Muscle of back (tissue), 3 donors: ENCODE measurements at regions not wholly inside any gene's neighbourhood (a gene's known extent, or its start where the extent isn't known, plus 50 kb on each side); places are given as distances from the start of the nearest gene placed in this dataset.

ENCODE experiments used
- DNase-seq, 3 donors: peaks; one replicate each; pipeline versions ENCODE4 v3.0.0 to v3.0.0-alpha.2; 2013

- peak in 1 of 3 donors; percentile 51 for DNase-seq
These were observed 983.1 kb downstream of the STIM2 start for GRCh38 chr4:27843776-27844175.

DNA sequence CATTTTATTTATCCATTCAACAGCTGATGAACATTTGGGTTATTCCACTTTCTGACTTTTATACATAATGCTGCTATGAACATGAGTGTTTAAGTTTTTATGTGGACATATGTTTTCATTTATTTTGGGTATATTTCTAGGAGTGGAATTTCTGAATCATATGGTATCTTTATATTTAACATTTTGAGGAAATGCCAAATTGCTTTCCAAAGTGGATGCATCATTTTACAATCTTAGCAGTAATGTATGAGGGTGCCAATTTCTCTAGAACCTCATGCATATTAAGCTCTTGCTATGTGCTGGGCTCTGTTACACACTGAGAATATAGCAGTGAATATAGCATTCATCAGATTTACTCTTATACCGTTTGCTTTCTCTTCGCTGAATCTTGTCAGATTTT is 983.7 kb downstream of the STIM2 start:
- peak; percentile 29 to 77 (median 75) for DNase-seq

- peak in 1 of 3 donors; percentile 15 for DNase-seq
These were observed 986.3 kb downstream of the STIM2 start for GRCh38 chr4:27846951-27847350.

DNA sequence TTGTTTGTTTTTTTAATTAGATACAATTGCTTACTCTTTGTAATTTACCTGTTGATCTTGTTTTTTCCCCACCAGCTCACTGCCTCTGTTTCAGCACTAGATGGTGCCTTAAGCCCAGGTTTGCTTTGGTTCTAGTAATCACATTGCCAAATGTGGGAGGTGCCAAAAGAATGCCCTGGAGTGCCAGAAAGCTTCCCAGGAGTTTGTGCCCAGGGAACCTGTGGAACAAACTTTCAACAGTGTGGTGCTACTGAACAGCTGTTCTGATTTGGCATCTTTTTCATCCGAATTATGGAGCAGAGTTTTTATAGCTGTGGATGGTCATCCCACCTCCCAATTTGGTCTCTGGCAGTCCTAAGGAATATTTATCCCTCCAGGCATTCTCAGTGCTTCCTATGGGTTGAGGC is 1000.7 kb downstream of the STIM2 start:
- peak in 1 of 3 donors; percentile 10 for DNase-seq

GRCh38 chr4:27861802-27862201 is 1001.2 kb downstream of the STIM2 start:
- peak in 1 of 3 donors; percentile 28 for DNase-seq

GRCh38 chr4:27873596-27873995 is 1013.0 kb downstream of the STIM2 start:
- DNase-seq: no peak

- DNase-seq: no peak
These were observed 1021.1 kb downstream of the STIM2 start for GRCh38 chr4:27881705-27882104.

GRCh38 chr4:27886120-27886519 is 1025.5 kb downstream of the STIM2 start:
- no peak for DNase-seq

DNA sequence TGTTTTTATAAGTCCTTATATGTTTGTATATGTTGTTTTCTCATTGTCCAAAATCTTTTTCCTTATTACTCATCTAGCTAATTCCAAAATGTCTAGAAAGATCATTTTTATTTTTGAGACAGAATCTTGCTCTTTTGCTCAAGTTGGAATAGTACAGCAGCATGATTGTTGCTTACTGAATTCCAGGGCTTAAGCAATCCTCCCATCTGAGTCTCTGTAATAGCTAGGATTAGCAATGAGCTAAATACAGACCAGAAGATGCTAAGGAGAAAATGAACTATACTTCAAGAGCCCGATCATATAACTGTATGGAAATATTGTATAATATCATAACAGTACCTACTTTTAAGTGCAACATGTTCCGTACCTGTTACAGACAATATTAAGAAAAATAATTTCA is 1027.0 kb downstream of the STIM2 start:
- DNase-seq: no peak

DNA sequence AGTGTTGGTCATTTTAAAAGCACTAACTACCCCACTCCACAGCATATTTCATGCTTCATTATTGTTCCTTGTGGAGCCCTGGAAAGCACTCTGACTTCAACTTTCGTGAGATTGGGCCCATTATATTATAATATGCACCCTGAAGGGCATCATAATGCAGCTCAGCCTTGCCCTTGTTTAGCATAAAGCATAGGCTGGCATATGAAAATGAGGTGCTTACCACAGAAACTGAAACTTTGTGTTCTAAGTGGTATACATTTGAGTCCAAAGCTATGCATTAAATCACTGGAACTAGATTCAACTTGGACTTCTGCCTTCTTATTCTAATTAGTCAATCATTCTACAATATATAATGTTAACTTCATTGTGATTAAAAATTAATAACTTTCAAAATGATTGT is 1027.9 kb downstream of the STIM2 start:
- DNase-seq: no peak

DNA sequence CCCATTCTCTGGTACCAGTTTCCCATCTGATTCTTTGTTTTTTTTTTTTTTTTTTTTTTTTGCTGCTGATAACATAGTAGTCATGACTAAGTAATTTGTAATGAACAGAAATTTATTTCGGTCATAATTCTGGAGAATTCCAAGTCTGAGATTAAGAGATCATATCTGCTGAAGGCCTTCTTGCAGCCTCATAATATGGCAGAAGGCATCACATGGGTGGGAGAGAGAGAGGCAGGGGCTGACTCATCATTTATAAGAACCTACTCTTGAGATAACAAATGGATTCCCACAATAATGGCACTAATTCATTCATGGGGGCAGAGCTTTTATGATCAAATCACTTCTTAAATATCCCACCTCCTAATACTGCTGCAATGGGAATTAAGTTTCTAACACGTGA is 1034.3 kb downstream of the STIM2 start:
- DNase-seq: no peak

- DNase-seq: no peak
These were observed 1047.7 kb downstream of the STIM2 start for GRCh38 chr4:27908356-27908755.

- no peak for DNase-seq
These were observed 1049.6 kb downstream of the STIM2 start for GRCh38 chr4:27910227-27910626.

DNA sequence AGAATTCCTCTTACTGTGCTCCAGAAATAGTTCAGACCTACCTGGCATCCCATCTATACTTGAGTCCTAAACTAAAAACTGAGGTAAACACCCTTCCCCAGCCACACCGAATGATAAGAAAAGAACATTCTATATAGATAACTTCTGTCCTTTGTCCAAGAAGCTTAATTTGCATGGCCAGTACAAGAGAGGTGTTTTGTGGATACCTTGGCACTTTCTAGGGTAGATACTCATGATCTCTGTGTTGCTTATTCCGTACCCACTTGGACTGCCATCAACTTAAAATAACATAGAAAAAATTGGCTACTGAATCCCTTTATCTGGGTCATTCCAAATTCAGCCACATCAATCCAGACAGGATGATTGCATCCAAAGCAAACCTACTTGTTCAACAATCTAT is 1050.4 kb downstream of the STIM2 start:
- DNase-seq: no peak

GRCh38 chr4:27913738-27914137 is 1053.1 kb downstream of the STIM2 start:
- DNase-seq: no peak

- no peak for DNase-seq
These were observed 1055.2 kb downstream of the STIM2 start for GRCh38 chr4:27915822-27916221.

GRCh38 chr4:27916452-27917184 is 1056.0 kb downstream of the STIM2 start:
- peak in 1 of 3 donors; percentile 5 for DNase-seq

- no peak for DNase-seq
These were observed 1056.7 kb downstream of the STIM2 start for GRCh38 chr4:27917381-27917780.

DNA sequence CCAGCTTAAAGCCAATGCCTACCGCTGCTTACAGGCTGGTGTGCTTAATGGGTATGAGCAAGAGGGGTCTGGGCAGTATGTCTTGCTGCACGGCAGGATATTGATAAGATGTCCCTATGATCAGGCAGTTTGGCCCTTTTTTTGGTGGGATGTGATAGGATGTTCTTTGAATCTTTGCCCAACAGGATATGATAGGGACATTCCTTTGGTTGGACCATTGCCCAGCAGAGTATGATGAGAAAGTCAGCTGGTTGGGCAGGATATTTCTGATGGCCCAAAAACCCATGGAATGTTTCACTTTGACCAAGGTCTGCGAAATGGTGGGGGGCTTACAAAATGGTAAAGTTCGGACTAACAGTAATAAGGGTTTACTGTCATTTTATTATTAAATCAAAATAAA is 1060.6 kb downstream of the STIM2 start:
- DNase-seq: peak in 1 of 3 donors; percentile 22

DNA sequence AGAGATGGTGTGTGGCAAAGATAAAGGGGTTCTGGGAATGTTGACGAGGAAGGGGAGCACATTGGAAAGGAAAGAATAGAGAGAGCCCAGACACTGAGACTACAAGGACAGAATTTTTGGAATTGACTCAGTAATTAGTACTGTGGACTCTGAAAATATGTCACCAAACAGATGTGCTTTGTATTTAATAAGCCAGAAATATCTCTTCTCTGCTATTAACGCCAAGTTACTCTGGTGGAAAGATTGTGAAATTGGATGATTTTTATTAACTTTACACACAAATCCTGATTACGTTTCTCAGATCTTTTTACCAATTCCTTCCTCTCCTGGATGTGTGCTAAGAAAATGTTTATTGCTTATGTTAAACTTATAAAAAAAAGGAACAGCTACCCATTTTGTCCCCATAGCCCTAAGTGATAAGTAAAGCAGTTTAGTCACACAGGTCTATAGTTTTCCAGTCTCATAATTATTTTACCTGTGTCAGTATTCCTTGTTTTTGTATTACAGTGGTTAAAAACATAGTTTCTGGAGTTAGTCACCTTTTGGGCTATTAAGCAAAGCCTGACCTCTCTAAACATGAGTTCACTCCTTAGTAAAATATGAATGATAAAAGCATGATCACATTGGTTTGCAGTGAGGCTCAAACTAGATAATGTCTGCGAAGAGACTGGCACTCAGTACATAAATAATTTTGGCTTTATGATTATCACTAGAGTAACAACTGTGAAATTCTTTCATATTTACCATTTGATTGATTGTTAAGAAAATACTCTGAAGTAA is 1068.3 kb downstream of the STIM2 start:
- no peak for DNase-seq

GRCh38 chr4:27930291-27930690 is 1069.7 kb downstream of the STIM2 start:
- no peak for DNase-seq

DNA sequence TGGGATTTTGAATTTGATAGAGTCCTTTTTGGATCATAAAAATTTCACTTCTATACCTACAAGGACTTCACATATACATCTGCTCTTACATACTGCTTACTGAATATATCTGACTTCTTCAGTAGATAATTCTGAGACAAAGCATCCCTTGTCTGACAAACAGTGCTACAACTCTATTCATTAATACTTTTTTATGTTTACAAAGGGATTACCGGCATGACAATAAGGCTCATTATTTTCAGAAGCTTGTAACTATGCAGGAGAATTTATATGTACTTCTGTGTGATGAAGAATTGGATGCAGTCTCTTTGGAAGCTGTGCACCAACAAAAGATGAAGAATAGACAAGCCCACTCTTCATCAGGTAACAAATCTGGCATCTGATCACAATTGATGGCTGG is 1070.3 kb downstream of the STIM2 start:
- DNase-seq: no peak

- DNase-seq: no peak
These were observed 1070.9 kb downstream of the STIM2 start for GRCh38 chr4:27931584-27931983.
